ENCODE measurements at regions not wholly inside any gene's neighbourhood (a gene's known extent, or its start where the extent isn't known, plus 50 kb on each side); places are given as distances from the start of the nearest gene placed in this dataset.

- TF ChIP-seq CTCF (IDR thresholded peaks at IDR 0.05; ENCODE audit: low read length) (no peak), EZH2 (optimal IDR thresholded peaks at IDR 0.05; ENCODE audit: low read depth, low read length) (no peak)
Measured at GRCh38 chr2:75276093-75277029, 77.0 kb upstream of the TACR1 start.
